Left colon (tissue), 2 donors: ENCODE measurements at regions not wholly inside any gene's neighbourhood (a gene's known extent, or its start where the extent isn't known, plus 50 kb on each side); places are given as distances from the start of the nearest gene placed in this dataset.

Experiments used
- microRNA-seq, 2 donors: library from miRNA; unstranded; fragments of <30 nt; microRNA quantifications; one replicate each; pipeline versions ENCODE4 v1.1.0 to v1.2.0, GENCODE V29; 2020
- donor health status: DM: no; HTN: no; CAD: no.
- donor health status: DM: yes; HTN: yes; CAD: no.

Small RNA genes in the stretch of these regions (microRNA-seq; reads per million reads assigned to microRNA genes)
- gene MIR7158, result 0 reads per million in 2 donors
- gene MIR7515, result 0 reads per million in 2 donors
